A549 (cell line): ENCODE measurements at regions not wholly inside any gene's neighbourhood (a gene's known extent, or its start where the extent isn't known, plus 50 kb on each side); places are given as distances from the start of the nearest gene placed in this dataset.
A peak's percentile ranks its signal among the peaks of the same experiment; 100 is the strongest.

Source experiments
- ATAC-seq, 2 experiments: fragments of 200-7000 bp in 1 of 2; fragments of >200 bp in 1 of 2; cut with Nextera tagmentation in 1 of 2; cut with Tn5 transposase in 1 of 2; 3 replicates each; pipeline versions ENCODE4 v1.8.0 to v1.9.1; 2018 to 2020; ENCODE audit warnings: mild to moderate bottlenecking in 1 of 2, moderate library complexity in 1 of 2
- CTCF ChIA-PET: fragments of 300-600 bp; sonication (Branson Sonifier 250); formaldehyde crosslinking; extraction: SDS; loops from one replicate; lab custom pipeline; 2021; ENCODE audit warnings: antibody characterized with exemption, inconsistent platforms; lab: Yijun Ruan, JAX
- POLR2A ChIA-PET: fragments of 350-600 bp; formaldehyde crosslinking; extraction: SDS; loops from one replicate; lab custom pipeline; 2021; ENCODE audit warnings: antibody characterized with exemption, inconsistent platforms; lab: Yijun Ruan, JAX
- DNase-seq, 2 experiments: peaks; one replicate each; pipeline versions ENCODE4 v3.0.0 to v3.0.0-alpha.2; 2011 to 2016; ENCODE audit warnings: low read depth in 1 of 2, low spot score in 1 of 2
- FAIRE-seq: peaks from 2 replicates; lab custom pipeline; 2011; peaks lifted over from hg19 to GRCh38; lab: Jason Lieb, UNC
- H3K27ac ChIP-seq, 2 experiments: fragments of >200 bp; sonication (Bioruptor Twin); formaldehyde crosslinking; 3 replicates each; pipeline ENCODE4 v1.5.1; 2016 to 2017
- H3K4me1 ChIP-seq: fragments of >200 bp; sonication (Bioruptor Twin); formaldehyde crosslinking; 3 replicates; pipeline ENCODE4 v1.6.1; 2016
- H3K4me2 ChIP-seq: fragments of >200 bp; sonication (Bioruptor Twin); formaldehyde crosslinking; 3 replicates; pipeline ENCODE4 v1.6.1; 2016
- H3K4me3 ChIP-seq: fragments of >200 bp; sonication (Bioruptor Twin); formaldehyde crosslinking; 3 replicates; pipeline ENCODE4 v1.5.1; 2016
- H3K9me3 ChIP-seq: fragments of >200 bp; sonication (Bioruptor Twin); formaldehyde crosslinking; 3 replicates; pipeline ENCODE4 v1.6.1; 2016
- BCL3 ChIP-seq: fragments of >200 bp; sonication (Bioruptor Twin); formaldehyde crosslinking; IDR thresholded peaks from 3 replicates; pipeline ENCODE4 v1.6.1; 2016
- CBX2 ChIP-seq: fragments of 200-600 bp; sonication (generic); IDR thresholded peaks from 2 replicates; pipeline ENCODE4 v1.6.1; 2016; ENCODE audit warnings: low read depth, mild to moderate bottlenecking, borderline replicate concordance
- CBX8 ChIP-seq: fragments of 200-600 bp; sonication (generic); IDR thresholded peaks from 2 replicates; pipeline ENCODE4 v1.6.1; 2016
- CHD2 ChIP-seq: fragments of 150-350 bp; IDR thresholded peaks from 2 replicates; pipeline ENCODE4 v1.6.1; 2014; ENCODE audit warnings: low read length; ENCODE audit not compliant: partially characterized antibody
- CHD4 ChIP-seq: fragments of 200-600 bp; sonication (generic); IDR thresholded peaks from 2 replicates; pipeline ENCODE4 v1.6.1; 2016; ENCODE audit warnings: antibody characterized with exemption, mild to moderate bottlenecking, borderline replicate concordance
- EHF ChIP-seq: fragments of 250-450 bp; sonication (Bioruptor Pico); IDR thresholded peaks from 2 replicates; pipeline ENCODE4 v1.5.0; 2020; ENCODE audit warnings: mild to moderate bottlenecking
- EHMT2 ChIP-seq: fragments of 200-600 bp; sonication (generic); IDR thresholded peaks from 2 replicates; pipeline ENCODE4 v1.6.1; 2016; ENCODE audit warnings: antibody characterized with exemption, low read depth, mild to moderate bottlenecking, moderate library complexity
- FOXS1 ChIP-seq: fragments of 250-450 bp; sonication (Bioruptor Pico); IDR thresholded peaks from 2 replicates; pipeline ENCODE4 v1.5.0; 2020; ENCODE audit warnings: mild to moderate bottlenecking, moderate library complexity
- HDAC2 ChIP-seq: fragments of 200-600 bp; sonication (generic); IDR thresholded peaks from 2 replicates; pipeline ENCODE4 v1.6.1; 2016
- HES2 ChIP-seq: fragments of >200 bp; sonication (Bioruptor Twin); formaldehyde crosslinking; IDR thresholded peaks from 2 replicates; pipeline ENCODE4 v1.6.1; 2016
- HMGXB4 ChIP-seq: fragments of 250-450 bp; sonication (Bioruptor Pico); IDR thresholded peaks from 2 replicates; pipeline ENCODE4 v1.5.0; 2021; ENCODE audit warnings: mild to moderate bottlenecking, moderate library complexity, borderline replicate concordance
- HOXB5 ChIP-seq: fragments of 250-450 bp; sonication (Bioruptor Pico); IDR thresholded peaks from 2 replicates; pipeline ENCODE4 v1.5.0; 2020; ENCODE audit warnings: mild to moderate bottlenecking, moderate library complexity
- JUN ChIP-seq, 2 experiments: fragments of >200 bp; sonication (Bioruptor Twin); formaldehyde crosslinking; IDR thresholded peaks; 2 replicates in 1 of 2; 3 replicates in 1 of 2; pipeline ENCODE4 v1.6.1; 2016 to 2017
- JUNB ChIP-seq: fragments of >200 bp; sonication (Bioruptor Twin); formaldehyde crosslinking; IDR thresholded peaks from 2 replicates; pipeline ENCODE4 v1.6.1; 2016
- KDM1A ChIP-seq: fragments of 200-600 bp; sonication (generic); IDR thresholded peaks from 2 replicates; pipeline ENCODE4 v1.6.1; 2016; ENCODE audit warnings: low read depth, mild to moderate bottlenecking
- MAFK ChIP-seq: fragments of 450-650 bp; IDR thresholded peaks from 2 replicates; pipeline ENCODE4 v1.6.1; 2014; ENCODE audit not compliant: partially characterized antibody
- MYC ChIP-seq: IDR thresholded peaks from 2 replicates; pipeline ENCODE4 v1.6.1; 2012; ENCODE audit warnings: mild to moderate bottlenecking, inconsistent platforms, low read length, improper control_type of control experiment, borderline replicate concordance
- NFE2L2 ChIP-seq: fragments of 150-350 bp; conservative IDR thresholded peaks from 2 replicates; pipeline ENCODE4 v1.6.1; 2014; ENCODE audit warnings: low read length
- NPAS2 ChIP-seq: fragments of 250-450 bp; sonication (Bioruptor Pico); IDR thresholded peaks from 2 replicates; pipeline ENCODE4 v1.8.0; 2022; ENCODE audit warnings: mild to moderate bottlenecking, moderate library complexity, borderline replicate concordance
- PHF8 ChIP-seq: fragments of 200-600 bp; sonication (generic); IDR thresholded peaks from 2 replicates; pipeline ENCODE4 v1.6.1; 2016; ENCODE audit warnings: low read depth, mild to moderate bottlenecking, antibody characterized with exemption, moderate library complexity, borderline replicate concordance
- POLR2A ChIP-seq: IDR thresholded peaks from 2 replicates; pipeline ENCODE4 v1.6.1; 2012; ENCODE audit warnings: mild to moderate bottlenecking, low read length
- RARB ChIP-seq: fragments of 250-450 bp; sonication (Bioruptor Pico); IDR thresholded peaks from 2 replicates; pipeline ENCODE4 v1.8.0; 2021; ENCODE audit warnings: mild to moderate bottlenecking, moderate library complexity
- REST ChIP-seq: fragments of 200-600 bp; sonication (generic); IDR thresholded peaks from 2 replicates; pipeline ENCODE4 v1.6.1; 2016; ENCODE audit warnings: antibody characterized with exemption, mild to moderate bottlenecking, moderate library complexity
- SMC3 ChIP-seq: fragments of >200 bp; sonication (Bioruptor Twin); formaldehyde crosslinking; IDR thresholded peaks from 3 replicates; pipeline ENCODE4 v1.6.1; 2018; ENCODE audit warnings: inconsistent platforms
- SREBF2 ChIP-seq: fragments of 450-650 bp; IDR thresholded peaks from 2 replicates; pipeline ENCODE4 v1.6.1; 2014; ENCODE audit warnings: mild to moderate bottlenecking, moderate library complexity
- TFCP2L1 ChIP-seq: fragments of 250-450 bp; sonication (Bioruptor Pico); IDR thresholded peaks from 2 replicates; pipeline ENCODE4 v1.5.0; 2021; ENCODE audit warnings: mild to moderate bottlenecking
- ZC3H11A ChIP-seq: fragments of 450-650 bp; IDR thresholded peaks from 2 replicates; pipeline ENCODE4 v1.6.1; 2014; ENCODE audit warnings: antibody characterized with exemption, mild to moderate bottlenecking
- ZSCAN20 ChIP-seq: fragments of 250-450 bp; sonication (Bioruptor Pico); IDR thresholded peaks from 2 replicates; pipeline ENCODE4 v1.8.0; 2022; ENCODE audit warnings: mild to moderate bottlenecking, moderate library complexity
- WGBS: methylation state at CpG from one replicate; pipeline ENCODE4 v1.1.6; 2017; ENCODE audit errors: missing lambda C conversion rate; 5-methylcytosine and 5-hydroxymethylcytosine counted together

- no peak for TF ChIP-seq HMGXB4 (CRISPR knock-in tag)
- no peak for TF ChIP-seq JUN (IDR thresholded peaks at IDR 0.05)
- no peak for TF ChIP-seq EHMT2
- TF ChIP-seq POLR2A, result no peak
- no peak for TF ChIP-seq PHF8
- TF ChIP-seq HOXB5 (CRISPR knock-in tag), result no peak
- TF ChIP-seq MAFK, result no peak
- TF ChIP-seq TFCP2L1, result no peak
- no peak for TF ChIP-seq FOXS1
These were observed 130.2 kb downstream of the FGF9 start (continued) for GRCh38 chr13:21800837-21801616.

GRCh38 chr13:21805733-21806132, 134.9 kb downstream of the FGF9 start:
- TF ChIP-seq NFE2L2 (peak; percentile 65), REST (no peak), ZC3H11A (no peak), KDM1A (no peak), HES2 (no peak)
- TF ChIP-seq, all 56 proteins: peak for 1
- WGBS, result 16% methylated on average over 3 of the region's 3 CpGs
- no peak overlapping the region for H3K27ac ChIP-seq
- no peak overlapping the region for H3K4me3 ChIP-seq
- ATAC-seq (no peak), FAIRE-seq (no peak), DNase-seq (no peak)
- ChIA-PET CTCF (no interaction called here), POLR2A (no interaction called here)
- H3K4me2 ChIP-seq, result no peak overlapping the region
- no peaks in the 10 kb centered on the region for H3K4me1 ChIP-seq
- H3K9me3 ChIP-seq, result no peaks in the 10 kb centered on the region

- FAIRE-seq, result no peak
- POLR2A ChIA-PET, result no interaction called here
These were observed 141.3 kb downstream of the FGF9 start for GRCh38 chr13:21812192-21812626.

GRCh38 chr13:21813110-21813509, 142.2 kb downstream of the FGF9 start:
- TF ChIP-seq SMC3 (no peak), BCL3 (no peak), EHF (CRISPR knock-in tag) (no peak), RARB (CRISPR knock-in tag) (no peak), JUNB (no peak), MYC (no peak), POLR2A (no peak), CHD4 (no peak), CBX8 (no peak), PHF8 (no peak), NPAS2 (CRISPR knock-in tag) (no peak)
- DNase-seq (no peak), ATAC-seq (no peak), FAIRE-seq (no peak)
- Histone ChIP-seq H3K27ac (no peak overlapping the region), H3K4me2 (no peak overlapping the region), H3K4me1 (no peaks in the 10 kb centered on the region), H3K4me3 (no peak overlapping the region), H3K9me3 (no peaks in the 10 kb centered on the region)
- 46% methylated on average over 4 of the region's 4 CpGs for WGBS
- POLR2A ChIA-PET, result no interaction called here
- CTCF ChIA-PET, result no interaction called here

More at GRCh38 chr13:21812192-21812626, 141.3 kb downstream of the FGF9 start:
- TF ChIP-seq HDAC2 (no peak), RARB (CRISPR knock-in tag) (no peak), SREBF2 (no peak), CHD2 (no peak), ZSCAN20 (CRISPR knock-in tag) (no peak), CBX2 (no peak)
- TF ChIP-seq, all 56 proteins: peak for 0
- no peaks in the 10 kb centered on the region for H3K4me1 ChIP-seq
- H3K9me3 ChIP-seq, result no peaks in the 10 kb centered on the region
- ATAC-seq (no peak), DNase-seq (no peak)
- CTCF ChIA-PET, result no interaction called here
- H3K27ac ChIP-seq, result no peak overlapping the region
- no peak overlapping the region for H3K4me2 ChIP-seq
- no peak overlapping the region for H3K4me3 ChIP-seq
- WGBS, result 57% methylated on average over 1 of the region's 12 CpGs
